ENCODE measurements at regions not wholly inside any gene's neighbourhood (a gene's known extent, or its start where the extent isn't known, plus 50 kb on each side); places are given as distances from the start of the nearest gene placed in this dataset.

DNA sequence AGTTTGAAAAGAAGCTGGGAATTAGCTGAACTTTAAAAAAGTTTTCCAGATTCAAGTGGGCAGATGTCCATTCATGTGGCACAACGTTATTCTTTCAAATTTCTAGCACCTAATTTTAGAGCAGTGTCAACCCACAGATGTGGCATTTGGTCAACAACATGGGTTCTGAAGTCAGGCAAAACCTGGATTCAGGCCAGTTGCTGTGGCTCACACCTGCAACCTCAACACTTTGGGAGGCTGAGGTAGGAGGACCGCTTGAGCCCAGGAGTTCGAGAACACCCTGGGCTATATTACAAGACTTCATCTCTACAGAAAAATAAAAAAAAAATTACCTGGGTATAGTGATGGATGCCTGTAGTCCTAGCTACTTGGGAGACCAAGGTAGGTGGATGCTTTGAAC, 380.2 kb upstream of the SALL1 start:
- H3K79me1 ChIP-seq (ENCODE audit: low read depth in 1 of 2, low read length in 2 of 2): no peaks in the 10 kb centered on the region
- H3K27ac ChIP-seq (ENCODE audit: insufficient read depth, low read length): no peak overlapping the region
- H3K4me2 ChIP-seq (ENCODE audit: low read depth, low read length): no peak overlapping the region
- no peaks in the 10 kb centered on the region for H3K9me3 ChIP-seq (ENCODE audit: control insufficient read depth, insufficient read depth, low read length)
- no peak overlapping the region for H3K14ac ChIP-seq (replicated peaks; ENCODE audit: low read depth, low read length)
- TF ChIP-seq CHD1 (IDR thresholded peaks at IDR 0.05; ENCODE audit: low read depth, low read length) (no peak), RAD21 (IDR thresholded peaks at IDR 0.05; ENCODE audit: low read length) (no peak), CEBPB (IDR thresholded peaks at IDR 0.05; ENCODE audit: low read depth, low read length) (no peak), MAFK (IDR thresholded peaks at IDR 0.05; ENCODE audit: low read depth, low read length) (no peak), RFX5 (IDR thresholded peaks at IDR 0.05; ENCODE audit: low read depth, low read length) (no peak)
- TF ChIP-seq, protein P1, sequence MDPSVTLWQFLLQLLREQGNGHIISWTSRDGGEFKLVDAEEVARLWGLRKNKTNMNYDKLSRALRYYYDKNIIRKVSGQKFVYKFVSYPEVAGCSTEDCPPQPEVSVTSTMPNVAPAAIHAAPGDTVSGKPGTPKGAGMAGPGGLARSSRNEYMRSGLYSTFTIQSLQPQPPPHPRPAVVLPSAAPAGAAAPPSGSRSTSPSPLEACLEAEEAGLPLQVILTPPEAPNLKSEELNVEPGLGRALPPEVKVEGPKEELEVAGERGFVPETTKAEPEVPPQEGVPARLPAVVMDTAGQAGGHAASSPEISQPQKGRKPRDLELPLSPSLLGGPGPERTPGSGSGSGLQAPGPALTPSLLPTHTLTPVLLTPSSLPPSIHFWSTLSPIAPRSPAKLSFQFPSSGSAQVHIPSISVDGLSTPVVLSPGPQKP (IDR thresholded peaks at IDR 0.05; ENCODE audit: borderline replicate concordance, low read depth, low read length): no peak
- no peak overlapping the region for H3K4me3 ChIP-seq (ENCODE audit: insufficient read depth, low read depth, low read length)
- H2AK5ac ChIP-seq (ENCODE audit: low read depth, low read length): no peak overlapping the region
- no peak overlapping the region for H2AFZ ChIP-seq (replicated peaks; ENCODE audit: low read length, poor library complexity)
- H3K9me1 ChIP-seq (ENCODE audit: insufficient read depth, low read length): no peaks in the 10 kb centered on the region
- no peak overlapping the region for H2BK15ac ChIP-seq (ENCODE audit: low read depth, low read length)
- H4K8ac ChIP-seq (ENCODE audit: low read depth in 2 of 2, low read length in 2 of 2): no peak overlapping the region
- H3K36me3 ChIP-seq (ENCODE audit: control insufficient read depth, insufficient read depth, low read length): no peaks in the 10 kb centered on the region
- CTCF ChIA-PET: interaction anchor here (1.3 kb wide), 1 partner anchor 19 kb away, joined by 3 read pairs; no protein-coding TSS in a partner anchor
- in situ Hi-C loops (cut with MboI; ENCODE audit: low sequenced_read_pairs) (no loop called here), intact Hi-C loops (cut with micrococcal nuclease) (no loop called here), dilution Hi-C loops (cut with HindIII; ENCODE audit: low sequenced_read_pairs, unreplicated experiment) (no loop called here)
- POLR2A ChIA-PET (ENCODE audit: unreplicated experiment): no interaction called here
- H2BK5ac ChIP-seq (ENCODE audit: low read depth, low read length, poor library complexity, severe bottlenecking): no peak overlapping the region
- ATAC-seq (ENCODE audit: low read depth) (no peak), DNase-seq (no peak)
- no peaks in the 10 kb centered on the region for H4K20me1 ChIP-seq (ENCODE audit: insufficient read depth, low read length)
- no peak overlapping the region for H3K56ac ChIP-seq (ENCODE audit: extremely low read depth, insufficient read depth, low read length)
- H2BK120ac ChIP-seq (ENCODE audit: low read depth, low read length): no peak overlapping the region
- no peak overlapping the region for H2BK20ac ChIP-seq (ENCODE audit: low read depth, low read length)
- no peak overlapping the region for H3K18ac ChIP-seq (ENCODE audit: low read depth, low read length)
- BruUV-seq (replicated peaks): no TSS peak
- H3K4ac ChIP-seq (ENCODE audit: low read depth, low read length): no peak overlapping the region
- H3K23ac ChIP-seq (ENCODE audit: low read depth, low read length): no peak overlapping the region
- no CpG with 5 or more reads among the region's 3 CpGs for WGBS, 2 experiments (ENCODE audit: extremely low coverage in 2 of 2, insufficient read length in 1 of 2)
- no peak overlapping the region for H4K91ac ChIP-seq (ENCODE audit: insufficient read depth, low read depth, low read length)
- H3K4me1 ChIP-seq (ENCODE audit: control insufficient read depth, insufficient read depth, low read length): no peaks in the 10 kb centered on the region
- no peak overlapping the region for H4K5ac ChIP-seq (ENCODE audit: low read depth, low read length)
- H2AK9ac ChIP-seq (replicated peaks; ENCODE audit: low read depth, low read length, poor library complexity): no peak overlapping the region
- no peaks in the 10 kb centered on the region for H3K27me3 ChIP-seq (ENCODE audit: control insufficient read depth, insufficient read depth, low read length)
- H3K9ac ChIP-seq (ENCODE audit: low read depth, low read length): no peak overlapping the region

All from IMR-90 (cell line).